Fibroblast of mammary gland (primary cell): ENCODE measurements at regions not wholly inside any gene's neighbourhood (a gene's known extent, or its start where the extent isn't known, plus 50 kb on each side); places are given as distances from the start of the nearest gene placed in this dataset.

Experiments used
- DNase-seq: peaks from one replicate; pipeline ENCODE4 v3.0.0-alpha.2; 2010; ENCODE audit warnings: low read depth
- H3K4me3 ChIP-seq: 2 replicates; pipeline ENCODE4 v1.5.1; 2011; ENCODE audit warnings: low read depth, mild to moderate bottlenecking, low read length, moderate library complexity; ENCODE audit not compliant: control insufficient read depth
- TF ChIP-seq, protein P1 (sequence below): conservative IDR thresholded peaks from 2 replicates; pipeline ENCODE4 v1.5.1; 2011; ENCODE audit warnings: low read depth, low read length, inconsistent platforms; ENCODE audit not compliant: control insufficient read depth, insufficient read depth

- no peak overlapping the region for H3K4me3 ChIP-seq
- no peak for DNase-seq
- TF ChIP-seq, protein P1, sequence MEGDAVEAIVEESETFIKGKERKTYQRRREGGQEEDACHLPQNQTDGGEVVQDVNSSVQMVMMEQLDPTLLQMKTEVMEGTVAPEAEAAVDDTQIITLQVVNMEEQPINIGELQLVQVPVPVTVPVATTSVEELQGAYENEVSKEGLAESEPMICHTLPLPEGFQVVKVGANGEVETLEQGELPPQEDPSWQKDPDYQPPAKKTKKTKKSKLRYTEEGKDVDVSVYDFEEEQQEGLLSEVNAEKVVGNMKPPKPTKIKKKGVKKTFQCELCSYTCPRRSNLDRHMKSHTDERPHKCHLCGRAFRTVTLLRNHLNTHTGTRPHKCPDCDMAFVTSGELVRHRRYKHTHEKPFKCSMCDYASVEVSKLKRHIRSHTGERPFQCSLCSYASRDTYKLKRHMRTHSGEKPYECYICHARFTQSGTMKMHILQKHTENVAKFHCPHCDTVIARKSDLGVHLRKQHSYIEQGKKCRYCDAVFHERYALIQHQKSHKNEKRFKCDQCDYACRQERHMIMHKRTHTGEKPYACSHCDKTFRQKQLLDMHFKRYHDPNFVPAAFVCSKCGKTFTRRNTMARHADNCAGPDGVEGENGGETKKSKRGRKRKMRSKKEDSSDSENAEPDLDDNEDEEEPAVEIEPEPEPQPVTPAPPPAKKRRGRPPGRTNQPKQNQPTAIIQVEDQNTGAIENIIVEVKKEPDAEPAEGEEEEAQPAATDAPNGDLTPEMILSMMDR = no peak
Measured at GRCh38 chr17:71432378-71433315, 688.2 kb upstream of the SOX9 start.

- no peak overlapping the region for H3K4me3 ChIP-seq
- TF ChIP-seq, protein P1 = no peak
- no peak for DNase-seq
Measured at GRCh38 chr17:71434716-71435115, 686.1 kb upstream of the SOX9 start.

DNA sequence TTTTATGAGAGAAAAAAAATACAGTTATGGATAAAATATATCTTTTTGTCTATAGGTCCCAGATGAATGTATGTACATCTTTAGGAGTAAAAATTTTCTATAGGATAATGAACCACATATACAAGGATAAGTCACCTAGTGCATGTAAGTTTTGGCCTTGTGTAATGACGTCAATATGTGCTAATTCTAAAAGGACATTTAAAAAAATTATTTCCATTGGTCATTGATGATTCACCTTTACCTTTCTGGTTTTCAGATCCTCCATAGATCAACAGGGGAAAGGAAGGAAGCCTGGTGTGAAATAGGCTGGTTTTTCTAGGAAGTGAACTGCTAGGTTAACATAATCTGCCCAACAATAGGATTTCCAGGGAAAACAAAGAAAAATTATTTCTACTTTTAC, 684.3 kb upstream of the SOX9 start:
- no peak for DNase-seq
- TF ChIP-seq, protein P1 = no peak
- no peak overlapping the region for H3K4me3 ChIP-seq

DNA sequence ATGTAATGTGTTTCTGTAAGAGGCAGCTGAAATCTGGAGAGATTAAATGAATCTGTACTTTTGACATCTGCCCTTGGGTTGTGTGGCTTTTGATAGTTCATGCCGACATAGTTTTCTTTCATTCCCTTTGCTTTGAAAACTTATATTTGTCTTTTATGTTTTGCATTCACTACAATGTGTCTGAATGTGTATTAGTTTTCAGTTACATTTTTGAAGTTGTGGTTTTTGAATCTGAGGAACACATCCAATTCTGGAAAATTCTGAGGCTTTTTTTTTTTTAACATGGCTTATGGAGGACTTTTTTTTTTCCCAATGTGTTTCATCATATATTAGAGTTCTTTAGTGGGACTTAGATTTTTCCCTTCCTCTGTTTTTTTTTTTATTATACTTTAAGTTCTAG, 683.7 kb upstream of the SOX9 start:
- no peak for DNase-seq
- H3K4me3 ChIP-seq = no peak overlapping the region
- TF ChIP-seq, protein P1 = no peak

GRCh38 chr17:71438631-71439146, 682.1 kb upstream of the SOX9 start:
- H3K4me3 ChIP-seq = no peak overlapping the region
- TF ChIP-seq, protein P1 = no peak
- peak; percentile 94 for DNase-seq

DNA sequence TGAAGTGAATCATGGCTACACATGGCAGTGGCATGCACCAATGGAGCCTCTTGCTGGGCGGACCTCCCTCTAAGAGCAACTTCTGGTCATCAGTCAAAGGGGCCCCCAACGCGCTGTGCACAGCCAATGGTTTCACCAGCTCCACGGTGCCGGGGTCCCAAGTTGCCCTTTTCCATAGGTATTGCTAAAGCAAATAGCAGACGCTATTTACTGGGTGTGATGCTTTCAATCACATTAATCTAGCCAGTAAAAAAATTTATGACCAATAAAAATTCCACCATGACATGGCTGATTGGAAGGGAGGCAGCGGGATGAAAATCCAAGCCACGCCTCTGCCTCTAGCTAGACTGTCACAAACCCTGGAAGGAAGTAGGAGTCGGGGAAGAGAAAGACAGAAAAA, 680.3 kb upstream of the SOX9 start:
- no peak overlapping the region for H3K4me3 ChIP-seq
- TF ChIP-seq, protein P1 = no peak
- DNase-seq = no peak

GRCh38 chr17:71441098-71441497, 679.7 kb upstream of the SOX9 start:
- TF ChIP-seq, protein P1 = no peak
- H3K4me3 ChIP-seq = no peak overlapping the region
- DNase-seq = peak; percentile 91
